HepG2 (cell line): ENCODE measurements at regions not wholly inside any gene's neighbourhood (a gene's known extent, or its start where the extent isn't known, plus 50 kb on each side); places are given as distances from the start of the nearest gene placed in this dataset.

Experiments used
- ATAC-seq: fragments of 200-7000 bp; cut with Tn5 transposase; 3 replicates; pipeline ENCODE4 v1.9.1; 2020; ENCODE audit warnings: mild to moderate bottlenecking, moderate library complexity
- BruUV-seq: library from RNA; stranded (reverse); fragments of 400-500 nt; replicated peaks from 2 replicates; lab custom pipeline; 2021; lab: Mats Ljungman, UMichigan
- CTCF ChIA-PET: fragments of 300-600 bp; formaldehyde crosslinking; extraction: SDS; loops from one replicate; lab custom pipeline; 2021; ENCODE audit warnings: low total read pairs, inconsistent platforms, low intra/inter-chr PET ratio; lab: Yijun Ruan, JAX
- POLR2A ChIA-PET: fragments of 350-600 bp; sonication (Branson Sonifier 250); formaldehyde crosslinking; loops from one replicate; lab custom pipeline; 2020; ENCODE audit warnings: antibody characterized with exemption, inconsistent platforms; lab: Yijun Ruan, JAX
- DNase-seq: peaks from one replicate; pipeline ENCODE4 v3.0.0-alpha.2; 2015; ENCODE audit warnings: low spot score
- FAIRE-seq: peaks from 3 replicates; lab custom pipeline; 2011; peaks lifted over from hg19 to GRCh38; lab: Jason Lieb, UNC
- H2AFZ ChIP-seq: one replicate; pipeline ENCODE4 v1.6.1; 2011; ENCODE audit warnings: low read length, inconsistent platforms
- H3K27ac ChIP-seq: fragments of 300-600 bp; 3 replicates; pipeline ENCODE4 v1.8.0; 2011; ENCODE audit warnings: mixed run types, mild to moderate bottlenecking, mixed read lengths, low read length, inconsistent platforms; ENCODE audit not compliant: insufficient read depth; ENCODE audit errors: extremely low read length
- H3K27me3 ChIP-seq, 2 experiments: fragments of 200-600 bp in 1 of 2; 2 replicates in 1 of 2; 3 replicates in 1 of 2; pipeline versions ENCODE4 v1.6.0 to v1.8.0; 2011; ENCODE audit warnings: low read length in 2 of 2, mild to moderate bottlenecking in 2 of 2, moderate library complexity in 2 of 2, inconsistent platforms in 1 of 2; ENCODE audit not compliant: insufficient read depth in 2 of 2, control insufficient read depth in 1 of 2
- H3K36me3 ChIP-seq, 2 experiments: fragments of 200-600 bp in 1 of 2; replicated peaks in 1 of 2; 2 replicates in 1 of 2; 3 replicates in 1 of 2; pipeline versions ENCODE4 v1.5.1 to v1.8.0; 2011; ENCODE audit warnings: low read length in 2 of 2, inconsistent platforms in 1 of 2; ENCODE audit not compliant: insufficient read depth in 2 of 2, control insufficient read depth in 1 of 2
- H3K4me1 ChIP-seq: 2 replicates; pipeline ENCODE4 v1.5.1; 2012; ENCODE audit warnings: low read length, inconsistent platforms; ENCODE audit not compliant: insufficient read depth
- H3K4me2 ChIP-seq: 2 replicates; pipeline ENCODE4 v1.6.0; 2011; ENCODE audit warnings: low read depth, low read length, inconsistent platforms
- H3K4me3 ChIP-seq, 3 experiments: fragments of 200-600 bp in 1 of 3; sonication (generic), shearing (Covaris generic) in 1 of 3; replicated peaks in 1 of 3; 2 replicates each; pipeline ENCODE4 v1.5.1; 2011 to 2016; ENCODE audit warnings: low read length in 3 of 3, inconsistent platforms in 2 of 3, low read depth in 2 of 3, mild to moderate bottlenecking in 2 of 3, control low read depth in 1 of 3, mixed read lengths in 1 of 3; ENCODE audit not compliant: insufficient read depth in 1 of 3
- H3K79me2 ChIP-seq: one replicate; pipeline ENCODE4 v1.6.1; 2011; ENCODE audit warnings: low read length, inconsistent platforms; ENCODE audit not compliant: insufficient read depth
- H3K9ac ChIP-seq: 2 replicates; pipeline ENCODE4 v1.6.0; 2011; ENCODE audit warnings: mild to moderate bottlenecking, low read depth, low read length, inconsistent platforms; ENCODE audit not compliant: insufficient read depth
- H3K9me3 ChIP-seq: 2 replicates; pipeline ENCODE4 v1.5.1; 2012; ENCODE audit warnings: mild to moderate bottlenecking, low read length
- H4K20me1 ChIP-seq: 2 replicates; pipeline ENCODE4 v1.6.0; 2011; ENCODE audit warnings: inconsistent platforms, mild to moderate bottlenecking, low read length, moderate library complexity; ENCODE audit not compliant: insufficient read depth
- SMC3 ChIP-seq: IDR thresholded peaks from 2 replicates; pipeline ENCODE4 v1.6.1; 2011; ENCODE audit warnings: low read length, improper control_type of control experiment
- STAG1 ChIP-seq: sonication (generic); formaldehyde crosslinking; IDR thresholded peaks from 2 replicates; pipeline ENCODE4 v1.4.0; 2020; ENCODE audit warnings: missing genetic modification reagents
- YY1 ChIP-seq: IDR thresholded peaks from 2 replicates; pipeline ENCODE4 v1.6.1; 2011; ENCODE audit warnings: low read length, low read depth, moderate library complexity, mild to moderate bottlenecking; ENCODE audit not compliant: insufficient read depth, insufficient replicate concordance
- WGBS: methylation state at CpG from one replicate; pipeline ENCODE4 v1.1.6; 2017; ENCODE audit warnings: low lambda C conversion rate; 5-methylcytosine and 5-hydroxymethylcytosine counted together
- in situ Hi-C: cut with HindIII; loops from 2 replicates; pipeline ENCODE4 v1.10.0; 2017; ENCODE audit warnings: low pct_unique_long_range_greater_than_20kb; ENCODE audit not compliant: extremely low pct_ligation_motif_present
- intact Hi-C: fragments of 100-400 bp; cut with micrococcal nuclease; formaldehyde crosslinking; loops from one replicate; pipeline ENCODE4 v1.10.0; 2022; ENCODE audit not compliant: unreplicated experiment
- TF ChIP-seq, protein P1 (sequence below): sonication (generic); formaldehyde crosslinking; IDR thresholded peaks from 2 replicates; pipeline ENCODE4 v1.4.0; 2020; ENCODE audit warnings: mild to moderate bottlenecking, missing genetic modification reagents, borderline replicate concordance
- TF ChIP-seq, protein P2 (sequence below): sonication (generic); formaldehyde crosslinking; conservative IDR thresholded peaks from 2 replicates; pipeline ENCODE4 v1.8.0; 2022; ENCODE audit warnings: low read depth, missing genetic modification reagents
- TF ChIP-seq, protein P3 (sequence below), 2 experiments: fragments of 450-650 bp in 1 of 2; sonication (generic) in 1 of 2; formaldehyde crosslinking; IDR thresholded peaks; 2 replicates each; pipeline versions ENCODE4 v1.5.0 to v1.8.0; 2020 to 2022; ENCODE audit warnings: mild to moderate bottlenecking in 1 of 2, missing genetic modification reagents in 1 of 2
- TF ChIP-seq, protein P4 (sequence below): sonication (generic); formaldehyde crosslinking; IDR thresholded peaks from 2 replicates; pipeline ENCODE4 v1.5.0; 2020; ENCODE audit warnings: mild to moderate bottlenecking, missing genetic modification reagents, moderate library complexity

DNA sequence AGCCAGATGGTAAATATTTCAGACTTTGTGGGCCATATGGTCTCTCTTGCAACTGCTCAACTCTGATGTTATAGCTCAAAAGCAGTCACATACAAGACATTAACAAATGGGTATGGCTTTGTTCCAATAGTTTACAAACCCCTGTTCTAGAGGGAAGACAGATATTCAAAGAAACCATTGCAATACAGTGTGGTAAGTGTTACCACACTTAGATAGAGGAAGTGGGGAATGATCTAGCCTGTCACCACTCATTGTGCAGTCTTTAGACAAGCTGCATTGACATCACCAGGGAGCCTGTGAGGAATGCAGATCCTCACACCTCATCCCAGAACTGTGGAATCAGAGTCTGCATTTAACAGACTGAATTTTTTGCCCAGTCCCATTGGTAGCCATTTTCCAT lies 80.0 kb upstream of the RGS6 start:
- Histone ChIP-seq H3K9me3 (no peaks in the 10 kb centered on the region), H3K79me2 (no peaks in the 10 kb centered on the region), H4K20me1 (no peaks in the 10 kb centered on the region), H3K4me2 (no peak overlapping the region), H3K36me3 (no peaks in the 10 kb centered on the region), H3K9ac (no peak overlapping the region), H3K27me3 (no peaks in the 10 kb centered on the region), H3K27ac (no peak overlapping the region), H2AFZ (no peak overlapping the region), H3K4me1 (no peaks in the 10 kb centered on the region), H3K4me3 (no peak overlapping the region)
- ChIA-PET CTCF (no interaction called here), POLR2A (no interaction called here)
- no peak for DNase-seq
- intact Hi-C loops: loop anchor here (10.0 kb wide), 1 partner anchor 717 kb away; no protein-coding TSS in a partner anchor
- in situ Hi-C loops: loop anchor here (10.0 kb wide), 1 partner anchor 127 kb away; no protein-coding TSS in a partner anchor
- no peak for ATAC-seq
- no TSS peak for BruUV-seq
- TF ChIP-seq, protein P1, sequence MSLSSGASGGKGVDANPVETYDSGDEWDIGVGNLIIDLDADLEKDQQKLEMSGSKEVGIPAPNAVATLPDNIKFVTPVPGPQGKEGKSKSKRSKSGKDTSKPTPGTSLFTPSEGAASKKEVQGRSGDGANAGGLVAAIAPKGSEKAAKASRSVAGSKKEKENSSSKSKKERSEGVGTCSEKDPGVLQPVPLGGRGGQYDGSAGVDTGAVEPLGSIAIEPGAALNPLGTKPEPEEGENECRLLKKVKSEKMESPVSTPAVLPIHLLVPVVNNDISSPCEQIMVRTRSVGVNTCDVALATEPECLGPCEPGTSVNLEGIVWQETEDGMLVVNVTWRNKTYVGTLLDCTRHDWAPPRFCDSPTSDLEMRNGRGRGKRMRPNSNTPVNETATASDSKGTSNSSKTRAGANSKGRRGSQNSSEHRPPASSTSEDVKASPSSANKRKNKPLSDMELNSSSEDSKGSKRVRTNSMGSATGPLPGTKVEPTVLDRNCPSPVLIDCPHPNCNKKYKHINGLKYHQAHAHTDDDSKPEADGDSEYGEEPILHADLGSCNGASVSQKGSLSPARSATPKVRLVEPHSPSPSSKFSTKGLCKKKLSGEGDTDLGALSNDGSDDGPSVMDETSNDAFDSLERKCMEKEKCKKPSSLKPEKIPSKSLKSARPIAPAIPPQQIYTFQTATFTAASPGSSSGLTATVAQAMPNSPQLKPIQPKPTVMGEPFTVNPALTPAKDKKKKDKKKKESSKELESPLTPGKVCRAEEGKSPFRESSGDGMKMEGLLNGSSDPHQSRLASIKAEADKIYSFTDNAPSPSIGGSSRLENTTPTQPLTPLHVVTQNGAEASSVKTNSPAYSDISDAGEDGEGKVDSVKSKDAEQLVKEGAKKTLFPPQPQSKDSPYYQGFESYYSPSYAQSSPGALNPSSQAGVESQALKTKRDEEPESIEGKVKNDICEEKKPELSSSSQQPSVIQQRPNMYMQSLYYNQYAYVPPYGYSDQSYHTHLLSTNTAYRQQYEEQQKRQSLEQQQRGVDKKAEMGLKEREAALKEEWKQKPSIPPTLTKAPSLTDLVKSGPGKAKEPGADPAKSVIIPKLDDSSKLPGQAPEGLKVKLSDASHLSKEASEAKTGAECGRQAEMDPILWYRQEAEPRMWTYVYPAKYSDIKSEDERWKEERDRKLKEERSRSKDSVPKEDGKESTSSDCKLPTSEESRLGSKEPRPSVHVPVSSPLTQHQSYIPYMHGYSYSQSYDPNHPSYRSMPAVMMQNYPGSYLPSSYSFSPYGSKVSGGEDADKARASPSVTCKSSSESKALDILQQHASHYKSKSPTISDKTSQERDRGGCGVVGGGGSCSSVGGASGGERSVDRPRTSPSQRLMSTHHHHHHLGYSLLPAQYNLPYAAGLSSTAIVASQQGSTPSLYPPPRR (CRISPR knock-in tag): no peak
- FAIRE-seq: no peak

DNA sequence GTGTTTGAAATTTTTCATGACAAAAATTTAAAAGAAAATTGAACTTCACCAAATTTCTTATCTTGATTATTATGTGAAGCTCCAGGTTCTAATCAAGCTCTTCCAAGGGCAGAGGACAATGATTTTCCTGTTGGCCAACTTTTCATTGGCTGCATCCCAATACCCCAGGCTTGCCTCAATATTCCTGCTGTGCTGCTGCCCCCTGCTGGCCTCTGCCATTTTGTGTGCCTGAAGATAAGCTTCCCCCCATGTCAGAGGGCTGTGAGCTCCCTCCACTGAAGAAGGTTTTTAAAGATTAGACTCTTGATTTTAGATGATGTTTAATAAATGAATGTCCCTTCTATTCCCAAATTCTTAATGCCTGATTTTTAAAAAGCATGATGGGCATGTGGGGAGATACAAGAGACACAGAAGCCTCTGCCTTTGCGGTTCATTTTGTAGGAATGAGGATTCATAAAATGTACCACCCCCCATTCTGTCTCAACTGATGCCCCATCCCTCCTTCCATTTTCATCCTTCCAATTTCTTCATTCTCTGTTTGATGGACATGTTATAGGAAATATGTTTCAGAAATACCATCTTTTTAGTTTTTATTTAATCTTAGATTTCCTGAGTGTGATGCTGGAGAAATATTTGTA lies 76.7 kb upstream of the RGS6 start:
- peak; percentile 91 for ATAC-seq
- CTCF ChIA-PET: no interaction called here

More for the DNA sequence above, 76.7 kb upstream of the RGS6 start:
- H3K4me2 ChIP-seq: no peak overlapping the region
- H4K20me1 ChIP-seq: no peaks in the 10 kb centered on the region
- H3K36me3 ChIP-seq: no peaks in the 10 kb centered on the region
- no peaks in the 10 kb centered on the region for H3K9me3 ChIP-seq
- in situ Hi-C loops (loop anchor here (10.0 kb wide), 1 partner anchor 131 kb away; no protein-coding TSS in a partner anchor), intact Hi-C loops (loop anchor here (5.0 to 10.0 kb wide), 2 partner anchors 133 to 721 kb away; no protein-coding TSS in a partner anchor)
- WGBS: 14% methylated on average over 1 of the region's 1 CpG
- no peaks in the 10 kb centered on the region for H3K79me2 ChIP-seq
- peak; percentile 49 for DNase-seq
- no peaks in the 10 kb centered on the region for H3K4me1 ChIP-seq
- TF ChIP-seq YY1: peak; percentile 21
- TF ChIP-seq, protein P2, sequence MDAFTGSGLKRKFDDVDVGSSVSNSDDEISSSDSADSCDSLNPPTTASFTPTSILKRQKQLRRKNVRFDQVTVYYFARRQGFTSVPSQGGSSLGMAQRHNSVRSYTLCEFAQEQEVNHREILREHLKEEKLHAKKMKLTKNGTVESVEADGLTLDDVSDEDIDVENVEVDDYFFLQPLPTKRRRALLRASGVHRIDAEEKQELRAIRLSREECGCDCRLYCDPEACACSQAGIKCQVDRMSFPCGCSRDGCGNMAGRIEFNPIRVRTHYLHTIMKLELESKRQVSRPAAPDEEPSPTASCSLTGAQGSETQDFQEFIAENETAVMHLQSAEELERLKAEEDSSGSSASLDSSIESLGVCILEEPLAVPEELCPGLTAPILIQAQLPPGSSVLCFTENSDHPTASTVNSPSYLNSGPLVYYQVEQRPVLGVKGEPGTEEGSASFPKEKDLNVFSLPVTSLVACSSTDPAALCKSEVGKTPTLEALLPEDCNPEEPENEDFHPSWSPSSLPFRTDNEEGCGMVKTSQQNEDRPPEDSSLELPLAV: no peak
- TF ChIP-seq, protein P3, sequence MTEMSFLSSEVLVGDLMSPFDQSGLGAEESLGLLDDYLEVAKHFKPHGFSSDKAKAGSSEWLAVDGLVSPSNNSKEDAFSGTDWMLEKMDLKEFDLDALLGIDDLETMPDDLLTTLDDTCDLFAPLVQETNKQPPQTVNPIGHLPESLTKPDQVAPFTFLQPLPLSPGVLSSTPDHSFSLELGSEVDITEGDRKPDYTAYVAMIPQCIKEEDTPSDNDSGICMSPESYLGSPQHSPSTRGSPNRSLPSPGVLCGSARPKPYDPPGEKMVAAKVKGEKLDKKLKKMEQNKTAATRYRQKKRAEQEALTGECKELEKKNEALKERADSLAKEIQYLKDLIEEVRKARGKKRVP (CRISPR knock-in tag; IDR thresholded peaks at IDR 0.05): no peak
- TF ChIP-seq SMC3: peak; percentile 48
- peak; percentile 73 for TF ChIP-seq STAG1 (CRISPR knock-in tag)
- TF ChIP-seq, protein P4, sequence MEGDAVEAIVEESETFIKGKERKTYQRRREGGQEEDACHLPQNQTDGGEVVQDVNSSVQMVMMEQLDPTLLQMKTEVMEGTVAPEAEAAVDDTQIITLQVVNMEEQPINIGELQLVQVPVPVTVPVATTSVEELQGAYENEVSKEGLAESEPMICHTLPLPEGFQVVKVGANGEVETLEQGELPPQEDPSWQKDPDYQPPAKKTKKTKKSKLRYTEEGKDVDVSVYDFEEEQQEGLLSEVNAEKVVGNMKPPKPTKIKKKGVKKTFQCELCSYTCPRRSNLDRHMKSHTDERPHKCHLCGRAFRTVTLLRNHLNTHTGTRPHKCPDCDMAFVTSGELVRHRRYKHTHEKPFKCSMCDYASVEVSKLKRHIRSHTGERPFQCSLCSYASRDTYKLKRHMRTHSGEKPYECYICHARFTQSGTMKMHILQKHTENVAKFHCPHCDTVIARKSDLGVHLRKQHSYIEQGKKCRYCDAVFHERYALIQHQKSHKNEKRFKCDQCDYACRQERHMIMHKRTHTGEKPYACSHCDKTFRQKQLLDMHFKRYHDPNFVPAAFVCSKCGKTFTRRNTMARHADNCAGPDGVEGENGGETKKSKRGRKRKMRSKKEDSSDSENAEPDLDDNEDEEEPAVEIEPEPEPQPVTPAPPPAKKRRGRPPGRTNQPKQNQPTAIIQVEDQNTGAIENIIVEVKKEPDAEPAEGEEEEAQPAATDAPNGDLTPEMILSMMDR (CRISPR knock-in tag): peak; percentile 71
- H3K27me3 ChIP-seq: no peaks in the 10 kb centered on the region
- H3K9ac ChIP-seq: no peak overlapping the region
- BruUV-seq: no TSS peak
- POLR2A ChIA-PET: no interaction called here
- no peak overlapping the region for H3K27ac ChIP-seq
- no peak overlapping the region for H3K4me3 ChIP-seq
- H2AFZ ChIP-seq: no peak overlapping the region
- FAIRE-seq: peak; percentile 40
